Esophagus (tissue), 2 donors: ENCODE measurements at regions not wholly inside any gene's neighbourhood (a gene's known extent, or its start where the extent isn't known, plus 50 kb on each side); places are given as distances from the start of the nearest gene placed in this dataset.
"Not testable (repeated sequence)": the region's sequence is repeated elsewhere in the genome, so short reads cannot be mapped to it uniquely, and the experiment has no call there.

Experiments
- H3K27ac ChIP-seq, 2 donors: one replicate each; pipeline ENCODE4 v1.5.1; 2013; ENCODE audit warnings: low read depth in 2 of 2, mild to moderate bottlenecking in 2 of 2, inconsistent platforms in 1 of 2, low read length in 1 of 2, moderate library complexity in 1 of 2
- H3K27me3 ChIP-seq, 2 donors: one replicate each; pipeline ENCODE4 v1.6.1; 2013; ENCODE audit warnings: low read length in 2 of 2, control low read depth in 1 of 2, mild to moderate bottlenecking in 1 of 2; ENCODE audit not compliant: insufficient read depth in 2 of 2, control insufficient read depth in 1 of 2
- H3K36me3 ChIP-seq, 2 donors: one replicate each; pipeline ENCODE4 v1.6.1; 2013; ENCODE audit warnings: low read length in 1 of 2; ENCODE audit not compliant: control insufficient read depth in 2 of 2, insufficient read depth in 2 of 2
- H3K4me1 ChIP-seq, 2 donors: one replicate each; pipeline ENCODE4 v1.6.1; 2013; ENCODE audit warnings: low read length in 1 of 2; ENCODE audit not compliant: control insufficient read depth in 2 of 2, insufficient read depth in 2 of 2
- H3K4me3 ChIP-seq, 2 donors: one replicate each; pipeline ENCODE4 v1.5.1; 2013; ENCODE audit warnings: low read length in 2 of 2, mild to moderate bottlenecking in 2 of 2, low read depth in 1 of 2, moderate library complexity in 1 of 2
- H3K9me3 ChIP-seq, 2 donors: one replicate each; pipeline ENCODE4 v1.6.1; 2013; ENCODE audit warnings: mild to moderate bottlenecking in 2 of 2, low read depth in 1 of 2, low read length in 1 of 2, moderate library complexity in 1 of 2; ENCODE audit not compliant: control insufficient read depth in 2 of 2, insufficient read depth in 1 of 2
- WGBS, 2 donors: extraction: QIAGEN DNeasy Blood & Tissue Kit; methylation state at CpG; one replicate each; pipeline ENCODE4 v1.1.7; 2013; 5-methylcytosine and 5-hydroxymethylcytosine counted together
- donor health status: healthy with polysubstance abuse.
- donor health status: Bipolar disorder and iron deficiency.

- no peaks in the 10 kb centered on the region for H3K27me3 ChIP-seq
- 80 to 89% methylated on average over 1 of the region's 1 CpG for WGBS, 2 donors
Measured at GRCh38 chr14:83905157-83905556, 1624.8 kb upstream of the FLRT2 start.

GRCh38 chr14:83908419-83908818, 1621.5 kb upstream of the FLRT2 start:
- Histone ChIP-seq H3K4me1 (no peaks in the 10 kb centered on the region), H3K27ac (no peak overlapping the region), H3K9me3 (no peaks in the 10 kb centered on the region), H3K27me3 (no peaks in the 10 kb centered on the region), H3K36me3 (no peaks in the 10 kb centered on the region), H3K4me3 (no peak overlapping the region)
- 86 to 92% methylated on average over 3 of the region's 3 CpGs for WGBS, 2 donors

More at GRCh38 chr14:83905157-83905556, 1624.8 kb upstream of the FLRT2 start:
- Histone ChIP-seq H3K4me1 (no peaks in the 10 kb centered on the region), H3K36me3 (no peaks in the 10 kb centered on the region), H3K9me3 (no peaks in the 10 kb centered on the region), H3K27ac (no peak overlapping the region), H3K4me3 (no peak overlapping the region)

GRCh38 chr14:83909507-83909906, 1620.4 kb upstream of the FLRT2 start:
- Histone ChIP-seq H3K27me3 (no peaks in the 10 kb centered on the region), H3K4me1 (no peaks in the 10 kb centered on the region), H3K27ac (no peak overlapping the region), H3K9me3 (no peaks in the 10 kb centered on the region), H3K4me3 (no peak overlapping the region), H3K36me3 (no peaks in the 10 kb centered on the region)
- WGBS, 2 donors, result 90 to 92% methylated on average over 1 of the region's 1 CpG

- 17 to 34% methylated on average over 1 of the region's 1 CpG for WGBS, 2 donors
- Histone ChIP-seq H3K27ac (no peak overlapping the region), H3K9me3 (no peaks in the 10 kb centered on the region), H3K4me1 (no peaks in the 10 kb centered on the region), H3K27me3 (no peaks in the 10 kb centered on the region), H3K4me3 (no peak overlapping the region), H3K36me3 (no peaks in the 10 kb centered on the region)
Measured at GRCh38 chr14:83912032-83912642, 1617.8 kb upstream of the FLRT2 start.

- Histone ChIP-seq H3K27me3 (no peaks in the 10 kb centered on the region), H3K4me1 (no peaks in the 10 kb centered on the region), H3K27ac (no peak overlapping the region), H3K36me3 (no peaks in the 10 kb centered on the region), H3K9me3 (no peaks in the 10 kb centered on the region), H3K4me3 (no peak overlapping the region)
- WGBS, 2 donors, result 32 to 39% methylated on average over 1 of the region's 1 CpG
Measured at GRCh38 chr14:83913476-83913875, 1616.5 kb upstream of the FLRT2 start.

GRCh38 chr14:83918546-83918945, 1611.4 kb upstream of the FLRT2 start:
- Histone ChIP-seq H3K27me3 (no peaks in the 10 kb centered on the region), H3K27ac (no peak overlapping the region), H3K4me1 (no peaks in the 10 kb centered on the region), H3K36me3 (no peaks in the 10 kb centered on the region), H3K4me3 (no peak overlapping the region), H3K9me3 (no peaks in the 10 kb centered on the region)
- WGBS, 2 donors, result 83% methylated on average over 2 of the region's 2 CpGs

- H3K4me1 ChIP-seq, H3K27me3 ChIP-seq, H3K36me3 ChIP-seq, H3K9me3 ChIP-seq, H3K27ac ChIP-seq, H3K4me3 ChIP-seq: not testable (repeated sequence)
- WGBS, 2 donors, result 94 to 95% methylated on average over 13 of the region's 13 CpGs
Measured at GRCh38 chr14:83919675-83920074, 1610.3 kb upstream of the FLRT2 start.

GRCh38 chr14:83923842-83924241, 1606.1 kb upstream of the FLRT2 start:
- no peaks in the 10 kb centered on the region for H3K36me3 ChIP-seq
- 74 to 83% methylated on average over 4 of the region's 4 CpGs for WGBS, 2 donors

GRCh38 chr14:83924259-83924658, 1605.7 kb upstream of the FLRT2 start:
- H3K4me1 ChIP-seq, result no peaks in the 10 kb centered on the region
- no peaks in the 10 kb centered on the region for H3K27me3 ChIP-seq
- H3K36me3 ChIP-seq, result no peaks in the 10 kb centered on the region
- no peak overlapping the region for H3K4me3 ChIP-seq
- no peaks in the 10 kb centered on the region for H3K9me3 ChIP-seq
- H3K27ac ChIP-seq, result no peak overlapping the region
- WGBS, 2 donors, result 87 to 89% methylated on average over 3 of the region's 3 CpGs

More at GRCh38 chr14:83923842-83924241, 1606.1 kb upstream of the FLRT2 start:
- no peak overlapping the region for H3K4me3 ChIP-seq
- H3K27ac ChIP-seq, result no peak overlapping the region
- no peaks in the 10 kb centered on the region for H3K9me3 ChIP-seq
- H3K27me3 ChIP-seq, result no peaks in the 10 kb centered on the region
- H3K4me1 ChIP-seq, result no peaks in the 10 kb centered on the region

- Histone ChIP-seq H3K4me3 (no peak overlapping the region), H3K36me3 (no peaks in the 10 kb centered on the region), H3K9me3 (peaks cover 0 to 4% of the 10 kb centered on the region in 2 donors), H3K27ac (no peak overlapping the region), H3K27me3 (no peaks in the 10 kb centered on the region), H3K4me1 (no peaks in the 10 kb centered on the region)
- WGBS, 2 donors, result 87 to 89% methylated on average over 2 of the region's 2 CpGs
Measured at GRCh38 chr14:83940253-83940652, 1589.7 kb upstream of the FLRT2 start.
